ENCODE measurements at regions not wholly inside any gene's neighbourhood (a gene's known extent, or its start where the extent isn't known, plus 50 kb on each side); places are given as distances from the start of the nearest gene placed in this dataset.
"Not testable (repeated sequence)": the region's sequence is repeated elsewhere in the genome, so short reads cannot be mapped to it uniquely, and the experiment has no call there.

DNA sequence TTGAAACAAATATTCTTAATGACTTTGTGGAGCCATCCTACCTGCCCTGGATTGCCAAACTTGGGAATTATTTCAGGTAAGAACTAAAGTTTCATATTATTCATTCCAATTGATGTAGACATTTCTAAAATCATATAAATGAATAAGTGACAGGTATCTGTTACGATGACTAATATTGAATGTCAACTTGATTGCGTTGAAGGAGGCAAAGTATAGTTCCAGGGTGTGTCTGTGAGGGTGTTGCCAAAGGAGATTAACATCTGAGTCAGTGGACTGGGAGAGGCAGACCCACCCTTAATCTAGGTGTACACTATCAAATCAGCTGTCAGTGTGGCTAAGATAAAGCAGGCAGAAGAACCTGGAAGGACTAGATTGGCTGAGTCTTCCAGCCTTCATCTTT lies 1688.4 kb upstream of the CDH9 start:
- DNase-seq: no peak

- no peak for DNase-seq
These were observed 1686.6 kb upstream of the CDH9 start for GRCh38 chr5:28725001-28725400.

DNA sequence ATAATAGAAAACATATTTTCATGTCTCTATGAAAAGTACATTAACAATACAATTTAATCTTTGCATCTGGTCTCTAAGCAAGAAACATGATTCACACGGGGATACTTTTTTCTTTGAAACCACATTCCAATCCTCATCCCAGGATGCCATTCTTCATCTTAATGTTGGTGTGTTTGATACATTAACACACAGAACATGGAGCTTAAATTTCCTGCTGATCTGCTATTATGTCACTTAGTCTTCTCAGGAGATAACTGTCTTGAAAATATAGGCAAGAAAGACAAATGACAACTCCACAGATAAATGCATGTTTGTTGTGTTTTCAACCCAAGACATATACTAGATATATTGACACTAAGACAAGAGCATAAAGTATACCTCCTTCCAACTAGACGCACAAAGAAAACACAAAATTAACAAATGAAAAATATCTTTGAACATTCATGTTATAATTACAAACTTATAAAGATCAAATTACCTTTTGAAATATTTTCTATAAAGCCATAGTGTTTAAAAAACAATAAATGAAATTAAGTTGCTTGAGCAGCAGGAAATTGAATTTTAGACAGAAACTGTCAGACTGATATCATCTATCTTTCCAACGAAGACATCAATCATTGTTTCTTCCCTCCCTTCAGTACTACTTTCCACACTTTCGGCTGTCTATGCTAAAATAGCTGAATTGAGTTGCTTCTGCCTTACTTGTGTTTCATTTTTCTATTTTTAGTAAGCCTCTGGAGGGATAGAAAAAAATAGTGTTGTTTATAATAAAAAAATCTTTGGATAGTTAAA lies 1676.7 kb upstream of the CDH9 start:
- DNase-seq: no peak

DNA sequence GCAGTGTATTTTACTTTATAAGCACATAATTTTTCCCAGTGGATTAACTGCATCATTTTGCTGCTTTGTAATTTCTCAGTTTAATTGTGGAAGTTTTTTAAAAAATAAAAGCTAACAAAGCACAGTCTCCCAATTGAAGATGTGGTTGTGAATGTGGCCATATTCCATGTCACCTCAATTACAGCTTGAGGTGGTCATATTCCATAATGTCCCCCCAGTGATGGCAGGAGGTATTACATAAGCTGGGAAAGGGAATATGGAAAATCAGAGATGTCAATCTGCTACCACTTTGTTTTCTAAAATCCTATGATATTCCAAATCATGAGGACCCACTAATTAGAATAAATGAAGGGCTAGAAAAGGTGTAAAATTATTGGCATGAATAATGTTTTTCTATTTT lies 1672.0 kb upstream of the CDH9 start:
- DNase-seq: no peak

- no peak for DNase-seq
These were observed 1670.1 kb upstream of the CDH9 start for GRCh38 chr5:28708472-28708871.

DNA sequence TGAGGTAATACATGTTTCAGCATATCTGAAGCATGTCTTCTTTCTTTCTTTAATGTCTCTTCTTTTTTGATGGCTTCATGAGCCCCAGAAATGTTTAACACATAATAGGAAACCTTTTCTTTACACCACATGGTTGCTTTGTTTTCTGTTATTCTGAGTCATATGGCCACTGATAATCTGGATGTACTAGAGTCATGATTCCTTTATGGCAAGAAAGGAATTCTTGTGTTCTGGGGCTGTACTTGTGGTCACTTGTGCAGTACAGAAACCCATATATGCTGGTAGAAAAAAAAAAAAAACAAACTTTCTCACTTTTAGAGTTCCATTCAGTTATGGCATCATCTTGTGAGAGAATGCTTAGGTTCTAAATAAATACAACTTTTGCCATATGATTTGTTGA lies 1669.3 kb upstream of the CDH9 start:
- no peak for DNase-seq

GRCh38 chr5:28703651-28704260 lies 1665.4 kb upstream of the CDH9 start:
- no peak for DNase-seq

- no peak for DNase-seq
These were observed 1653.1 kb upstream of the CDH9 start for GRCh38 chr5:28691526-28691925.

- no peak for DNase-seq
These were observed 1647.4 kb upstream of the CDH9 start for GRCh38 chr5:28685794-28686193.

- DNase-seq: no peak
These were observed 1640.5 kb upstream of the CDH9 start for GRCh38 chr5:28678899-28679298.

- no peak for DNase-seq
These were observed 1627.7 kb upstream of the CDH9 start for GRCh38 chr5:28666110-28666509.

DNA sequence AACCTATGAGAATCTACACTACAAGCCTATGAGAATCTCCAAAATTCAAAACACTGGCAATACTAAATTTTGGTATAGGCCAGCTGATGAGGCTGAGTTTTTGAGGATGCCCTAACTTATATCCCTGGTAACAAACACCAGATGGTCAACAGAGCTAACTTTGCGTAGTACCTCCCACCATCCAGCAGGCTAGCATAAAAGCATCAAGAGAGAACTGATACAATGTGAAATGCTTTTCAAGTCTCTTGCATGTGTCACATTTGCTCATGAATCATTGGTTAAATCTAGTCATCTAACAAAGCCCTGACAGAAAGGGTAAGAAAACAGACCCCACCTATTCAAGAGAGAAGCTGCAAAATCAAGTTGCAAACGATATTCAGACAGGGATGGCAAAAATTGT lies 1609.7 kb upstream of the CDH9 start:
- DNase-seq: no peak

DNA sequence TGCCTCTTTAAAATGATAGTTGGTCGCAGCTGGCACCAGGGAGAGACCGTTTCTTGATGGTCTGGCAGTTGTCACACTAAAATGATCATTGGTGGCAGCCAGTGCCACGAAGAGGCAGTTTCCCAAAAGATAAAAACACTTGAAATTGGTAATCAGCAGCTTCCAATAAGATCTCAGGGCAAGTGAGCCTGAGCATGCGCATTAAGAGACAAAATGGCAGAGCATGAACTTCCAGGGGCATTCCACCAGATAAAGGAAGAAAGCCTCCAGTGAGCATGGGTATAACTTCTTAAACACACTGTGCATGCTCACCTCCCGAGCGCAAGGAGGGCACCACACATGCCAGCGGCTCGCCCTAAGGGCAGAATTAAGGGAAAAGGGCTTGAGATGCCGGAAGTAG lies 1594.2 kb upstream of the CDH9 start:
- DNase-seq: no peak

DNA sequence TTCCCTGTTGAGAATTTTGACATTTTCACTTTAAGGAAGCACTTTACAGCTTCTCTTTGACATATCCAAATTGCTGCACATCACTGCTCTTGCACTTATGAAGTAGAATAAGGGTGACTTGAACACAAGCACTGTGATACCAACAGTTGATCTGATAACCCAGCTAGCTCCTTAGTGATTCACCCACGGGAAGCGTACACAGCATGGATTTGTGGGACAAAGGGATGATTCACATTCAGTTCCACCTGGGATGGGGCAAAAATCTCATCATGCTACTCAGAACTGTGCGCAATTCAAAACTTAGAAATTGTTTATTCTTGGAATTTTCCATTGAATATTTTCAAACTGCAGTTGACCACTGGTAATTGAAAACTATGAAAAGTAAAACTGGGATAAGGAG lies 1565.5 kb upstream of the CDH9 start:
- no peak for DNase-seq

GRCh38 chr5:28602429-28602828 lies 1564.0 kb upstream of the CDH9 start:
- no peak for DNase-seq

- DNase-seq: not testable (repeated sequence)
These were observed 1558.3 kb upstream of the CDH9 start for GRCh38 chr5:28596707-28597106.

- no peak for DNase-seq
These were observed 1542.2 kb upstream of the CDH9 start for GRCh38 chr5:28580616-28581015.

DNA sequence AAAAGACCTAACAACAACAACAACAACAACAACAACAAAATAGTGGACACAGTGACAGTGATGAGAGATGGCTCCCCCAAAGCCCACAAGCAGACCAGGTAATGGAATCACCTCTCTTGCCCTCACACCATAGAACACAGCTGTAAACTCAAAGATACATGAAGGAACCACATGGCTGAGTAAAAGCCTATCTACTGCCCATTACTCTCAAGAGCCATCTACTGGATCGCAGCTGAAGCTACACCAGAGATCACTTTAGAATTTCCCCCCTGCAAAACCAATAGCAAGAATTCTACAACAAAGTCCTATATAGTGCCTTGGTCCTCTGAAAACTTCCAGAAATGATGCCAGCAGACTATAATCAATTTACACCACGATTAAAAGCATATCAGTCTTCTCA lies 1537.6 kb upstream of the CDH9 start:
- no peak for DNase-seq

GRCh38 chr5:28575368-28575767 lies 1537.0 kb upstream of the CDH9 start:
- DNase-seq: no peak

DNA sequence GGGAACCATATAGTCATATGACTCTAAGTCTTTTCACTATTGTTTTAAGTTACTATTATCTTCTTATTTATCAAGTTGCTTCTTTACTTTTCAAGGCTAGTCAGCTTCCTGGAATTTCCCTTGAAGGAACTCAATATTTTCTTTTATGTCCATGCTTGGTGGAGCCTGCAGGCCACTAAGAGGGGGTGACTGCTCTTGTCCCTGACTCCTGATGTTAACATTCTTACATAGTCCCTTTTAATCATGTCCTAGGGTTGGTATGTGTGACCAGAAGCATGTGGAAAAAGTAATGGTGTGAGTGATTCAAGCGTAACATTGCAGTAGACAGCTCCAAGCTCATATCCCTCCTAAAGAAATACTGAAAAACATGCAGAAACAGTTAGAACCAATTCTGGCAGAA lies 1536.2 kb upstream of the CDH9 start:
- no peak for DNase-seq

DNA sequence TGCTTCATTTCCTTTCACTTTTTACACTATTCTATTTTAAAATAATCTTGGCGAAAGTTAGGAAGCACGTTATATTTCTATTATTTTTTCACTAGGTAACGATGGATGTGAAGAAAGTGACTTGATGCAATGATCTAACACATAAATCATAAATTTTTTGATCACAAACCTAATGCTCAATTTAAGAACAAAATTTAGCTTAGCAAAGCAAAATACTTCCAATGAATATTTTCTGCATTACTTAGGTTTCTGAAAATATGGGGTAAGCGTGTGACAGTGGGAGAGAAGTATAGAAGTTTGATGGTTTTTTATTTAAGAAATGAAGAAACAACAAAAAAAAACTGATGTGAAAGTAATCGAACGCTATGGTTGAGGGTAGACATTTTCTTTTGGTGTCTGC lies 1528.7 kb upstream of the CDH9 start:
- DNase-seq: no peak

- DNase-seq: no peak
These were observed 1523.1 kb upstream of the CDH9 start for GRCh38 chr5:28561522-28561921.

DNA sequence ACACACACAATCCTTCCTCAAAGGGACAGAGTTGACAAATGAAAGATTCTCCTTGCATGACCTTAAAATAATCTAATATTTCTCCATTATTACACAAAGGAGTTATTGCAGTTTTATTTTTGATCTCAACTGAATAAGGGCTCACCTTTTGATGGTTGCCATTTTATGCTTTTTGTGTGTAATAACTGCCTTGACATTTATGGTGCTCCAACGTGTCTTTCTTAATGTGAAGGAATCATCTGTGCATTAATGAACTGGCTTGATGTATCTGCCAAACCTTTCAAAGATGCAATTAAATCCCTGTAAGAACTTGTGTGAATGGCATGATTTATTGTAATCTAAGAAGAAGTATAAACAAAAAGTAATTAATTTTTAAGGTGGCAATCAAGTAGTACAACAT lies 1519.8 kb upstream of the CDH9 start:
- DNase-seq: no peak

DNA sequence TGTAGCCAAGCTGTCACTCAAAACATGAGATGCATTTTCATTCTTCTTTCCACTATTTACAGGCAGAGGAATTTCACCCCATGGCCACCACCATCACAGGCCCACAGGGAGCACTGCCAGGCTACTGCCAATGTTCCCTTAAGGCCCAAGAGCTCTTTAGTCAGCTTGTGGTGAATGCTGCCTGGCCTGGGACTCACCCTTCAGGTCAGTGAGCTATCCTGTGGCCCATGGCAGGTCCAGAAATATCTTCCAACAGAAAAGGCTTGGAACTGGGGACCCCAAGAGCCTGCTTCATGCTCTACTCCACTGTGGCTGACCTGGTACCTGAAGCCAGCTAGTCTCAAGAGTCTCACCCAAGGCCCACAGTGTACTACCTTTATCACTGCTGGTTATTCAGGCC lies 1518.7 kb upstream of the CDH9 start:
- no peak for DNase-seq

DNA sequence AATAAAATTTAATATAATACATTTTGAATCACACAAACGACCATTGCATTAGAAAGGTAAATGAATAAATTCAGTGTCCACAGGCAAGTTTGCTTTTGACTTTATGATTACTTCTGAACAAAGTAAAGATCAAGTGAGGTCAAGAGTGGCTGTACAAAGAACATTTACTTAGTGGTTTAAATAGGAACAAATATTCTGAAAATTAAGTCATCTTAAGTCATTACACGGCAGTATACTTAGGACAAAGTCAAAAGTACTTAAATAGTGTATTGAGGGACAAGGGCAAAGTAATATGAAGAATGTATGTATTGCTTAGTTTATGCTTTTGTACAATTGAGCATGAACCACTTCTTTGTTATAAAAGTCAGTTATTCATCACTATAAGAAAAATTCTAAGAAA lies 1511.2 kb upstream of the CDH9 start:
- DNase-seq: no peak

All from NCI-H1092 (cell line).